Right lobe of liver (tissue), 4 donors: ENCODE measurements at regions not wholly inside any gene's neighbourhood (a gene's known extent, or its start where the extent isn't known, plus 50 kb on each side); places are given as distances from the start of the nearest gene placed in this dataset.

Source experiments
- POLR2A ChIP-seq: fragments of 450-650 bp; IDR thresholded peaks from one replicate; pipeline ENCODE4 v1.6.1; 2017; ENCODE audit warnings: antibody characterized with exemption, mild to moderate bottlenecking
- TF ChIP-seq, protein P1 (sequence below), 4 donors: fragments of 200-600 bp in 3 of 4; fragments of 450-650 bp in 1 of 4; IDR thresholded peaks; one replicate each; pipeline versions ENCODE4 v1.5.1 to v1.8.0; 2016 to 2022; ENCODE audit warnings: antibody characterized with exemption in 4 of 4, mild to moderate bottlenecking in 2 of 4
- donor health status: DM: no; HTN: no; CAD: no.
- donor health status: DM: no; HTN: no; CAD: no.
- donor health status: DM: no; HTN: yes; CAD: no.

DNA sequence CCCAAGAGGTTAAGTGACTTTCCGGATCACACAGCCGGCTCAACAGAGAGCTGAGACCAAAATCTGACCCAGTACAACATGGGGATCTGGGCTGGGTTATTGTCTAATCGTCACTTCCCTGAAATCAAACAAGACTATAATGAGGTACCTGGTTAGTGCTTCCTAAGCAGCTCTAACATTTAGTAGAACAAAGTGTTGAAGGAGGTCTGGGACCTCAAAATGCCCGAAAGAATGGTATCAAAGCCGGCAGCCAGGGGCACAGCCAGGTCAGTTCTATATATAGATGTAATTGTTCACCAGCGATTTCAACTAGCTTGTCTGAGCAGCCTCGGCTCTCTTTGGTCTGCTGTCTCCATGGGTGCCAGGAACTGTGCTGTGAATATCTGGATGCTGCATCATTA lies 245.5 kb upstream of the ECI2 start:
- TF ChIP-seq, protein P1, sequence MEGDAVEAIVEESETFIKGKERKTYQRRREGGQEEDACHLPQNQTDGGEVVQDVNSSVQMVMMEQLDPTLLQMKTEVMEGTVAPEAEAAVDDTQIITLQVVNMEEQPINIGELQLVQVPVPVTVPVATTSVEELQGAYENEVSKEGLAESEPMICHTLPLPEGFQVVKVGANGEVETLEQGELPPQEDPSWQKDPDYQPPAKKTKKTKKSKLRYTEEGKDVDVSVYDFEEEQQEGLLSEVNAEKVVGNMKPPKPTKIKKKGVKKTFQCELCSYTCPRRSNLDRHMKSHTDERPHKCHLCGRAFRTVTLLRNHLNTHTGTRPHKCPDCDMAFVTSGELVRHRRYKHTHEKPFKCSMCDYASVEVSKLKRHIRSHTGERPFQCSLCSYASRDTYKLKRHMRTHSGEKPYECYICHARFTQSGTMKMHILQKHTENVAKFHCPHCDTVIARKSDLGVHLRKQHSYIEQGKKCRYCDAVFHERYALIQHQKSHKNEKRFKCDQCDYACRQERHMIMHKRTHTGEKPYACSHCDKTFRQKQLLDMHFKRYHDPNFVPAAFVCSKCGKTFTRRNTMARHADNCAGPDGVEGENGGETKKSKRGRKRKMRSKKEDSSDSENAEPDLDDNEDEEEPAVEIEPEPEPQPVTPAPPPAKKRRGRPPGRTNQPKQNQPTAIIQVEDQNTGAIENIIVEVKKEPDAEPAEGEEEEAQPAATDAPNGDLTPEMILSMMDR (IDR thresholded peaks at IDR 0.05) = no peak
- no peak for TF ChIP-seq POLR2A
